H1 (cell line): ENCODE measurements at regions not wholly inside any gene's neighbourhood (a gene's known extent, or its start where the extent isn't known, plus 50 kb on each side); places are given as distances from the start of the nearest gene placed in this dataset.

Experiments used
- CTCF ChIA-PET: fragments of 300-600 bp; sonication (Branson Sonifier 250); formaldehyde crosslinking; loops from one replicate; lab custom pipeline; 2021; ENCODE audit not compliant: partially characterized antibody; lab: Charles Lee
- POLR2A ChIA-PET: fragments of 300-600 bp; sonication (Branson Sonifier 250); formaldehyde crosslinking; loops from one replicate; lab custom pipeline; 2021; ENCODE audit warnings: inconsistent platforms; ENCODE audit not compliant: partially characterized antibody; lab: Charles Lee
- DNase-seq, 2 experiments: peaks; one replicate each; pipeline versions ENCODE4 v3.0.0 to v3.0.0-alpha.2; 2010 to 2022; ENCODE audit warnings: low spot score in 2 of 2, low read depth in 1 of 2, mixed read lengths in 1 of 2
- FAIRE-seq: peaks from 2 replicates; lab custom pipeline; 2011; peaks lifted over from hg19 to GRCh38; lab: Jason Lieb, UNC
- H2AFZ ChIP-seq: 2 replicates; pipeline ENCODE4 v1.8.1; 2012; ENCODE audit warnings: low read length, inconsistent platforms
- H2AK5ac ChIP-seq: 2 replicates; pipeline ENCODE4 v1.6.1; 2013; ENCODE audit warnings: low read depth, low read length
- H2BK120ac ChIP-seq: replicated peaks from 2 replicates; pipeline ENCODE3; 2013; ENCODE audit warnings: low read depth, low read length, inconsistent platforms
- H2BK12ac ChIP-seq: 2 replicates; pipeline ENCODE4 v1.6.1; 2013; ENCODE audit warnings: low read depth, low read length
- H2BK15ac ChIP-seq: 2 replicates; pipeline ENCODE4 v1.6.1; 2013; ENCODE audit warnings: low read length
- H2BK20ac ChIP-seq: 2 replicates; pipeline ENCODE4 v1.6.1; 2013; ENCODE audit warnings: low read length
- H2BK5ac ChIP-seq: 2 replicates; pipeline ENCODE4 v1.6.1; 2013; ENCODE audit warnings: low read depth, low read length
- H3K14ac ChIP-seq: 2 replicates; pipeline ENCODE4 v1.6.1; 2013; ENCODE audit warnings: inconsistent platforms; ENCODE audit not compliant: insufficient read length
- H3K18ac ChIP-seq: 2 replicates; pipeline ENCODE4 v1.6.1; 2013; ENCODE audit warnings: low read length; ENCODE audit errors: extremely low read depth
- H3K23ac ChIP-seq: 2 replicates; pipeline ENCODE4 v1.6.1; 2013; ENCODE audit warnings: inconsistent platforms; ENCODE audit not compliant: insufficient read length
- H3K23me2 ChIP-seq: 2 replicates; pipeline ENCODE4 v1.6.1; 2013; ENCODE audit warnings: low read depth, low read length
- H3K27ac ChIP-seq: 2 replicates; pipeline ENCODE4 v1.6.1; 2011; ENCODE audit warnings: low read depth, low read length, inconsistent platforms
- H3K27me3 ChIP-seq, 4 experiments: replicated peaks in 1 of 4; 1 replicate in 1 of 4; 2 replicates in 3 of 4; pipeline versions ENCODE4 v1.6.1 to v1.8.1; 2011 to 2013; ENCODE audit warnings: low read length in 3 of 4, mild to moderate bottlenecking in 3 of 4, inconsistent platforms in 2 of 4, mixed read lengths in 2 of 4, moderate library complexity in 1 of 4; ENCODE audit not compliant: control insufficient read depth in 3 of 4, insufficient read depth in 3 of 4; ENCODE audit errors: extremely low read depth in 1 of 4
- H3K36me3 ChIP-seq, 4 experiments: 2 replicates each; pipeline versions ENCODE4 v1.6.1 to v1.8.1; 2011 to 2013; ENCODE audit warnings: mild to moderate bottlenecking in 4 of 4, low read length in 3 of 4, moderate library complexity in 2 of 4, control low read depth in 1 of 4, inconsistent platforms in 1 of 4; ENCODE audit not compliant: insufficient read depth in 4 of 4, control insufficient read depth in 2 of 4
- H3K4ac ChIP-seq: replicated peaks from 2 replicates; pipeline ENCODE3; 2013; ENCODE audit warnings: low read length, low read depth, mixed read lengths, inconsistent platforms; ENCODE audit not compliant: insufficient read length
- H3K4me1 ChIP-seq, 4 experiments: replicated peaks in 1 of 4; 1 replicate in 1 of 4; 2 replicates in 3 of 4; pipeline versions ENCODE4 v1.6.1 to v1.8.1; 2011 to 2013; ENCODE audit warnings: low read length in 3 of 4, inconsistent platforms in 2 of 4, mixed read lengths in 1 of 4; ENCODE audit not compliant: insufficient read depth in 4 of 4, control insufficient read depth in 3 of 4
- H3K4me2 ChIP-seq, 2 experiments: 2 replicates each; pipeline versions ENCODE4 v1.6.1 to v1.8.1; 2011 to 2013; ENCODE audit warnings: low read depth in 2 of 2, low read length in 2 of 2, control low read depth in 1 of 2, inconsistent platforms in 1 of 2, mild to moderate bottlenecking in 1 of 2; ENCODE audit not compliant: insufficient read depth in 1 of 2
- H3K4me3 ChIP-seq, 4 experiments: fragments of 200-600, 300-600 bp in 1 of 4; sonication (generic), shearing (Covaris generic), sonication (Bioruptor Twin) in 1 of 4; 2 replicates each; pipeline versions ENCODE4 v1.5.1 to v1.8.1; 2011 to 2016; ENCODE audit warnings: low read length in 4 of 4, low read depth in 3 of 4, control low read depth in 2 of 4, inconsistent platforms in 2 of 4, mild to moderate bottlenecking in 2 of 4, mixed read lengths in 1 of 4, moderate library complexity in 1 of 4; ENCODE audit not compliant: insufficient read depth in 2 of 4; ENCODE audit errors: extremely low read depth in 1 of 4
- H3K56ac ChIP-seq: replicated peaks from 2 replicates; pipeline ENCODE3; 2013; ENCODE audit warnings: low read depth, mild to moderate bottlenecking, mixed read lengths, low read length, inconsistent platforms; ENCODE audit not compliant: insufficient read length
- H3K79me1 ChIP-seq: 2 replicates; pipeline ENCODE4 v1.6.1; 2013; ENCODE audit warnings: low read depth, low read length, control low read depth
- H3K79me2 ChIP-seq, 2 experiments: 2 replicates each; pipeline versions ENCODE4 v1.6.1 to v1.8.1; 2012 to 2013; ENCODE audit warnings: low read length in 2 of 2, mild to moderate bottlenecking in 2 of 2, inconsistent platforms in 1 of 2; ENCODE audit not compliant: insufficient read depth in 2 of 2, control insufficient read depth in 1 of 2
- H3K9ac ChIP-seq, 4 experiments: replicated peaks in 1 of 4; 1 replicate in 1 of 4; 2 replicates in 3 of 4; pipeline versions ENCODE4 v1.6.1 to v1.8.1; 2011 to 2013; ENCODE audit warnings: low read depth in 3 of 4, low read length in 3 of 4, control low read depth in 2 of 4, mild to moderate bottlenecking in 2 of 4, moderate library complexity in 2 of 4, inconsistent platforms in 1 of 4; ENCODE audit errors: extremely low read depth in 1 of 4
- H3K9me3 ChIP-seq, 2 experiments: 2 replicates each; pipeline versions ENCODE4 v1.6.1 to v1.8.1; 2012 to 2013; ENCODE audit warnings: mild to moderate bottlenecking in 2 of 2, moderate library complexity in 2 of 2, control low read depth in 1 of 2, inconsistent platforms in 1 of 2, low read depth in 1 of 2, low read length in 1 of 2, mixed read lengths in 1 of 2; ENCODE audit not compliant: insufficient read depth in 2 of 2
- H4K20me1 ChIP-seq, 2 experiments: replicated peaks in 1 of 2; 2 replicates each; pipeline versions ENCODE3 to v1.8.1; 2011 to 2013; ENCODE audit warnings: inconsistent platforms in 2 of 2, low read length in 2 of 2, mild to moderate bottlenecking in 1 of 2; ENCODE audit not compliant: insufficient read depth in 2 of 2, control insufficient read depth in 1 of 2
- H4K5ac ChIP-seq: 2 replicates; pipeline ENCODE4 v1.6.1; 2013; ENCODE audit warnings: low read length, low read depth, mixed read lengths, inconsistent platforms; ENCODE audit not compliant: insufficient read length
- H4K8ac ChIP-seq: 2 replicates; pipeline ENCODE4 v1.8.0; 2013; ENCODE audit warnings: mild to moderate bottlenecking, moderate library complexity, low read length, inconsistent platforms; ENCODE audit not compliant: insufficient read depth; ENCODE audit errors: extremely low read depth
- H4K91ac ChIP-seq: replicated peaks from 2 replicates; pipeline ENCODE3; 2013; ENCODE audit warnings: low read length, mixed read lengths, inconsistent platforms; ENCODE audit not compliant: insufficient read length
- ASH2L ChIP-seq: fragments of 200-600, 300-600 bp; sonication (generic); IDR thresholded peaks from one replicate; pipeline ENCODE4 v1.7.1; 2017; ENCODE audit warnings: low read length
- CEBPB ChIP-seq: IDR thresholded peaks from 2 replicates; pipeline ENCODE4 v1.6.1; 2012; ENCODE audit warnings: low read depth, low read length
- EGR1 ChIP-seq: IDR thresholded peaks from 2 replicates; pipeline ENCODE4 v1.6.1; 2011; ENCODE audit warnings: low read depth, low read length, borderline replicate concordance
- EP300 ChIP-seq, 2 experiments: IDR thresholded peaks; 1 replicate in 1 of 2; 2 replicates in 1 of 2; pipeline ENCODE4 v1.6.1; 2011 to 2012; ENCODE audit warnings: low read depth in 2 of 2, low read length in 2 of 2, mild to moderate bottlenecking in 2 of 2, borderline replicate concordance in 1 of 2, inconsistent platforms in 1 of 2, moderate library complexity in 1 of 2
- JUND ChIP-seq: IDR thresholded peaks from 2 replicates; pipeline ENCODE4 v1.6.1; 2011; ENCODE audit warnings: mild to moderate bottlenecking, improper control_type of control experiment, low read length
- NRF1 ChIP-seq: IDR thresholded peaks from 2 replicates; pipeline ENCODE4 v1.6.1; 2011; ENCODE audit warnings: mild to moderate bottlenecking, low read depth, low read length, improper control_type of control experiment
- RAD21 ChIP-seq, 2 experiments: IDR thresholded peaks in 1 of 2; conservative IDR thresholded peaks in 1 of 2; 2 replicates each; pipeline ENCODE4 v1.6.1; 2011; ENCODE audit warnings: low read depth in 2 of 2, low read length in 2 of 2, improper control_type of control experiment in 1 of 2, inconsistent platforms in 1 of 2, mild to moderate bottlenecking in 1 of 2, moderate library complexity in 1 of 2
- RFX5 ChIP-seq: IDR thresholded peaks from 2 replicates; pipeline ENCODE4 v1.6.1; 2011; ENCODE audit warnings: low read depth, low read length, improper control_type of control experiment, borderline replicate concordance
- RXRA ChIP-seq: IDR thresholded peaks from 2 replicates; pipeline ENCODE4 v1.6.1; 2011; ENCODE audit warnings: low read depth, mild to moderate bottlenecking, low read length, moderate library complexity; ENCODE audit not compliant: insufficient read depth
- SIX5 ChIP-seq: IDR thresholded peaks from 2 replicates; pipeline ENCODE4 v1.6.1; 2011; ENCODE audit warnings: mild to moderate bottlenecking, low read depth, low read length
- SP2 ChIP-seq: IDR thresholded peaks from 2 replicates; pipeline ENCODE4 v1.6.1; 2012; ENCODE audit warnings: mild to moderate bottlenecking, low read length, inconsistent platforms
- TAF7 ChIP-seq: optimal IDR thresholded peaks from 2 replicates; pipeline ENCODE3; 2011; ENCODE audit warnings: low read depth, mild to moderate bottlenecking, inconsistent platforms, low read length, moderate library complexity, borderline replicate concordance
- TBP ChIP-seq: IDR thresholded peaks from 2 replicates; pipeline ENCODE4 v1.6.1; 2011; ENCODE audit warnings: low read depth, low read length, improper control_type of control experiment
- TCF12 ChIP-seq: IDR thresholded peaks from 2 replicates; pipeline ENCODE4 v1.6.1; 2011; ENCODE audit warnings: low read depth, mild to moderate bottlenecking, low read length
- YY1 ChIP-seq: IDR thresholded peaks from 2 replicates; pipeline ENCODE4 v1.6.1; 2011; ENCODE audit warnings: low read depth, mild to moderate bottlenecking, low read length
- WGBS, 2 experiments: shearing (Covaris generic) in 1 of 2; methylation state at CpG; one replicate each; pipeline versions ENCODE4 v1.1.6 to v1.1.7; 2013 to 2015; ENCODE audit warnings: low lambda C conversion rate in 2 of 2, mixed read lengths in 2 of 2, inconsistent platforms in 1 of 2, low coverage in 1 of 2, missing lambda C conversion rate in 1 of 2; ENCODE audit not compliant: insufficient replicate concordance in 2 of 2, insufficient coverage in 1 of 2, insufficient read length in 1 of 2; ENCODE audit errors: extremely low coverage in 1 of 2, missing lambda C conversion rate in 1 of 2; 5-methylcytosine and 5-hydroxymethylcytosine counted together

GRCh38 chr12:20188930-20189653 lies 179.2 kb upstream of the PDE3A start:
- H2BK120ac ChIP-seq = no peak overlapping the region
- no peak overlapping the region for H4K5ac ChIP-seq
- CTCF ChIA-PET = interaction anchor here (0.7 to 1.5 kb wide), 3 partner anchors 30 to 273 kb away, joined by 3 to 5 read pairs (median 5); no protein-coding TSS in a partner anchor
- H3K18ac ChIP-seq = no peak overlapping the region
- no peaks in the 10 kb centered on the region for H3K27me3 ChIP-seq
- TF ChIP-seq EGR1 (no peak), ASH2L (no peak), TBP (no peak), RAD21 (IDR thresholded peaks at IDR 0.05 in 1 of 2, conservative IDR thresholded peaks at IDR 0.05 in 1 of 2; ENCODE audit: low read depth in 2 of 2, low read length in 2 of 2) (no peak), TCF12 (no peak), RXRA (no peak), YY1 (no peak), CEBPB (no peak), JUND (no peak), NRF1 (no peak), EP300 (IDR thresholded peaks at IDR 0.05; ENCODE audit: borderline replicate concordance in 1 of 2, low read depth in 2 of 2, low read length in 2 of 2) (no peak), SP2 (no peak), SIX5 (no peak), TAF7 (no peak), RFX5 (no peak)
- H3K4me1 ChIP-seq = no peaks in the 10 kb centered on the region
- no peak overlapping the region for H3K4me3 ChIP-seq
- no peak overlapping the region for H4K8ac ChIP-seq
- DNase-seq (no peak), FAIRE-seq (no peak)
- H3K4ac ChIP-seq = no peak overlapping the region
- no peak overlapping the region for H3K27ac ChIP-seq
- no peak overlapping the region for H2AFZ ChIP-seq
- H2BK5ac ChIP-seq = no peak overlapping the region
- no peak overlapping the region for H3K4me2 ChIP-seq
- no peak overlapping the region for H4K91ac ChIP-seq
- no peak overlapping the region for H3K23ac ChIP-seq
- no peak overlapping the region for H3K14ac ChIP-seq
- no peak overlapping the region for H2AK5ac ChIP-seq
- H3K9me3 ChIP-seq = no peaks in the 10 kb centered on the region
- H3K36me3 ChIP-seq = no peaks in the 10 kb centered on the region
- no peak overlapping the region for H3K9ac ChIP-seq
- WGBS, 2 experiments = 94% methylated on average over 5 of the region's 5 CpGs; no CpG with 5 or more reads in 1 of the 2 experiments
- H3K79me1 ChIP-seq = no peaks in the 10 kb centered on the region
- POLR2A ChIA-PET = no interaction called here
- H2BK12ac ChIP-seq = no peak overlapping the region
- H2BK20ac ChIP-seq = no peak overlapping the region
- no peaks in the 10 kb centered on the region for H3K23me2 ChIP-seq
- H2BK15ac ChIP-seq = no peak overlapping the region
- H4K20me1 ChIP-seq = no peaks in the 10 kb centered on the region
- H3K56ac ChIP-seq = no peak overlapping the region
- H3K79me2 ChIP-seq = no peaks in the 10 kb centered on the region
